PC-3 (cell line): ENCODE measurements at regions not wholly inside any gene's neighbourhood (a gene's known extent, or its start where the extent isn't known, plus 50 kb on each side); places are given as distances from the start of the nearest gene placed in this dataset.

ENCODE experiments used
- ATAC-seq: fragments of 200-7000 bp; cut with Tn5 transposase; 2 replicates; pipeline ENCODE4 v1.9.1; 2020; ENCODE audit warnings: mild to moderate bottlenecking, moderate library complexity
- BruUV-seq: library from RNA; stranded (reverse); fragments of 400-500 nt; replicated peaks from 2 replicates; lab custom pipeline; 2021; lab: Mats Ljungman, UMichigan
- CTCF ChIA-PET: fragments of 300-600 bp; sonication (Branson Sonifier 250); formaldehyde crosslinking; loops from one replicate; lab custom pipeline; 2022; ENCODE audit warnings: antibody characterized with exemption; lab: Charles Lee
- POLR2A ChIA-PET: fragments of 300-600 bp; sonication (Branson Sonifier 250); formaldehyde crosslinking; loops from one replicate; lab custom pipeline; 2022; ENCODE audit warnings: antibody characterized with exemption; ENCODE audit not compliant: unreplicated experiment; lab: Charles Lee
- DNase-seq: peaks from one replicate; pipeline ENCODE4 v3.0.0-alpha.2; 2015
- H2AFZ ChIP-seq: fragments of 300-600 bp; sonication (generic); 2 replicates; pipeline ENCODE4 v1.6.0; 2016; ENCODE audit warnings: antibody characterized with exemption, low read length
- H3F3A ChIP-seq: fragments of 300-600 bp; sonication (generic); one replicate; pipeline ENCODE4 v1.6.0; 2017; ENCODE audit warnings: antibody characterized with exemption, low read length, control low read depth, mild to moderate bottlenecking; ENCODE audit not compliant: unreplicated experiment
- H3K27ac ChIP-seq: fragments of 300-600 bp; sonication (generic); 2 replicates; pipeline ENCODE4 v1.5.1; 2016; ENCODE audit warnings: mild to moderate bottlenecking, low read length
- H3K27me3 ChIP-seq: fragments of 300-600 bp; sonication (generic); 2 replicates; pipeline ENCODE4 v1.6.1; 2016; ENCODE audit warnings: low read length, mixed read lengths
- H3K36me3 ChIP-seq: fragments of 300-600 bp; sonication (generic); 2 replicates; pipeline ENCODE4 v1.6.1; 2016; ENCODE audit warnings: low read depth, mixed run types, low read length, mixed read lengths
- H3K4me1 ChIP-seq: fragments of 300-600 bp; sonication (generic); 2 replicates; pipeline ENCODE4 v1.5.1; 2016; ENCODE audit warnings: low read length; ENCODE audit not compliant: insufficient read depth
- H3K4me2 ChIP-seq: fragments of 300-600 bp; sonication (generic); 2 replicates; pipeline ENCODE4 v1.6.0; 2016; ENCODE audit warnings: low read length
- H3K4me3 ChIP-seq: fragments of 300-600 bp; sonication (generic); 2 replicates; pipeline ENCODE4 v1.5.1; 2016; ENCODE audit warnings: mild to moderate bottlenecking, low read length, mixed read lengths
- H3K79me2 ChIP-seq: fragments of 300-600 bp; sonication (generic); 2 replicates; pipeline ENCODE4 v1.6.1; 2017; ENCODE audit warnings: low read length, mixed read lengths
- H3K9ac ChIP-seq: fragments of 300-600 bp; sonication (generic); 2 replicates; pipeline ENCODE4 v1.6.0; 2016; ENCODE audit warnings: mild to moderate bottlenecking, low read length
- H3K9me2 ChIP-seq: fragments of 300-600 bp; sonication (generic); replicated peaks from 2 replicates; pipeline ENCODE4 v1.6.1; 2016; ENCODE audit warnings: mixed run types, low read length, mixed read lengths
- H3K9me3 ChIP-seq: fragments of 300-600 bp; sonication (generic); 2 replicates; pipeline ENCODE4 v1.6.1; 2016; ENCODE audit warnings: low read length, mixed read lengths
- H4K20me1 ChIP-seq: fragments of 300-600 bp; sonication (generic); 2 replicates; pipeline ENCODE4 v1.6.1; 2016; ENCODE audit warnings: low read length, mixed read lengths
- CTCF ChIP-seq: fragments of 300-600 bp; sonication (generic); conservative IDR thresholded peaks from 2 replicates; pipeline ENCODE4 v1.5.1; 2017; ENCODE audit warnings: antibody characterized with exemption, low read depth, mild to moderate bottlenecking, low read length
- EZH2 ChIP-seq: fragments of 300-600 bp; sonication (generic); IDR thresholded peaks from one replicate; pipeline ENCODE4 v1.6.1; 2017; ENCODE audit warnings: antibody characterized with exemption, mild to moderate bottlenecking, low read length; ENCODE audit not compliant: unreplicated experiment
- EZH2phosphoT487 ChIP-seq: fragments of 300-600 bp; sonication (generic); IDR thresholded peaks from 2 replicates; pipeline ENCODE4 v1.6.1; 2018; ENCODE audit warnings: mild to moderate bottlenecking, antibody characterized with exemption, low read length, borderline replicate concordance
- intact Hi-C: fragments of 100-400 bp; cut with micrococcal nuclease; formaldehyde crosslinking; loops from 2 replicates; pipeline ENCODE4 v1.9.0; 2023

GRCh38 chr3:44076221-44076829 lies 165.4 kb upstream of the TOPAZ1 start:
- H4K20me1 ChIP-seq = no peaks in the 10 kb centered on the region
- ATAC-seq (no peak), DNase-seq (no peak)
- peaks cover 18% of the 10 kb centered on the region for H3K4me1 ChIP-seq
- intact Hi-C loops = no loop called here
- H3K9ac ChIP-seq = no peak overlapping the region
- no peak overlapping the region for H3K4me3 ChIP-seq
- TF ChIP-seq CTCF (no peak), EZH2phosphoT487 (no peak), EZH2 (no peak)
- no peak overlapping the region for H3K4me2 ChIP-seq
- no peak overlapping the region for H2AFZ ChIP-seq
- no peaks in the 10 kb centered on the region for H3F3A ChIP-seq
- H3K27me3 ChIP-seq = no peaks in the 10 kb centered on the region
- no peaks in the 10 kb centered on the region for H3K9me3 ChIP-seq
- no peaks in the 10 kb centered on the region for H3K9me2 ChIP-seq
- no peak overlapping the region for H3K27ac ChIP-seq
- POLR2A ChIA-PET = no interaction called here
- CTCF ChIA-PET = no interaction called here
- H3K36me3 ChIP-seq = no peaks in the 10 kb centered on the region
- no TSS peak for BruUV-seq
- H3K79me2 ChIP-seq = no peaks in the 10 kb centered on the region

- Histone ChIP-seq H3K4me3 (no peak overlapping the region), H2AFZ (no peak overlapping the region), H3K9me3 (no peaks in the 10 kb centered on the region), H3K4me2 (no peak overlapping the region), H3K9me2 (no peaks in the 10 kb centered on the region), H3F3A (no peaks in the 10 kb centered on the region), H3K9ac (no peak overlapping the region), H3K36me3 (no peaks in the 10 kb centered on the region), H3K79me2 (no peaks in the 10 kb centered on the region), H3K27ac (no peak overlapping the region), H3K4me1 (peaks cover 18% of the 10 kb centered on the region), H3K27me3 (no peaks in the 10 kb centered on the region), H4K20me1 (no peaks in the 10 kb centered on the region)
- TF ChIP-seq CTCF = no peak; the same call in 1 of the 2 replicates
- no peak for TF ChIP-seq EZH2
- TF ChIP-seq EZH2phosphoT487 = no peak
- POLR2A ChIA-PET = no interaction called here
- intact Hi-C loops = no loop called here
- CTCF ChIA-PET = interaction anchor here (0.5 kb wide), 1 partner anchor 244 kb away, joined by 3 read pairs; no protein-coding TSS in a partner anchor
- BruUV-seq = no TSS peak
- DNase-seq (no peak), ATAC-seq (peak; percentile 38; the same call in 1 of the 2 replicates)
Observed at GRCh38 chr3:44077267-44077666, 164.4 kb upstream of the TOPAZ1 start.

GRCh38 chr3:44078863-44079262 lies 162.8 kb upstream of the TOPAZ1 start:
- no peak overlapping the region for H3K4me2 ChIP-seq
- no peaks in the 10 kb centered on the region for H3K36me3 ChIP-seq
- peaks cover 17% of the 10 kb centered on the region for H3K4me1 ChIP-seq
- no peaks in the 10 kb centered on the region for H3K27me3 ChIP-seq
- no peak overlapping the region for H2AFZ ChIP-seq
- intact Hi-C loops = no loop called here
- no peak overlapping the region for H3K27ac ChIP-seq
- ChIA-PET CTCF (interaction anchor here (0.6 kb wide), 1 partner anchor 54 kb away, joined by 3 read pairs; no protein-coding TSS in a partner anchor), POLR2A (no interaction called here)
- H3F3A ChIP-seq = no peaks in the 10 kb centered on the region
- no peaks in the 10 kb centered on the region for H3K79me2 ChIP-seq
- H3K9ac ChIP-seq = no peak overlapping the region
- H3K9me3 ChIP-seq = no peaks in the 10 kb centered on the region
- no peak overlapping the region for H3K4me3 ChIP-seq
- H3K9me2 ChIP-seq = no peaks in the 10 kb centered on the region
- DNase-seq (no peak), ATAC-seq (no peak)
- H4K20me1 ChIP-seq = no peaks in the 10 kb centered on the region
- no peak for TF ChIP-seq EZH2phosphoT487
- TF ChIP-seq CTCF = no peak
- no peak for TF ChIP-seq EZH2
- BruUV-seq = no TSS peak
